Right lobe of liver (tissue), 6 donors: ENCODE measurements at regions not wholly inside any gene's neighbourhood (a gene's known extent, or its start where the extent isn't known, plus 50 kb on each side); places are given as distances from the start of the nearest gene placed in this dataset.
A peak's percentile ranks its signal among the peaks of the same experiment; 100 is the strongest.
"Not testable (repeated sequence)": the region's sequence is repeated elsewhere in the genome, so short reads cannot be mapped to it uniquely, and the experiment has no call there.

Experiments used
- ATAC-seq, 4 donors: fragments of 200-7000 bp; cut with Tn5 transposase; one replicate each; pipeline ENCODE4 v1.9.1; 2020; ENCODE audit warnings: mild to moderate bottlenecking in 4 of 4, moderate library complexity in 4 of 4
- DNase-seq, 3 donors: peaks; one replicate each; pipeline ENCODE4 v3.0.0-alpha.2; 2020
- H3K27ac ChIP-seq, 3 donors: fragments of 200-600 bp; one replicate each; pipeline ENCODE4 v1.8.0; 2022
- H3K27me3 ChIP-seq, 2 donors: fragments of 200-600 bp; one replicate each; pipeline ENCODE4 v1.8.0; 2022
- H3K36me3 ChIP-seq, 4 donors: fragments of 200-600 bp; sonication (generic) in 1 of 4; one replicate each; pipeline versions ENCODE4 v1.5.1 to v1.8.0; 2017 to 2022; ENCODE audit warnings: control low read depth in 1 of 4
- H3K4me1 ChIP-seq, 4 donors: fragments of 200-600 bp; sonication (generic) in 1 of 4; one replicate each; pipeline versions ENCODE4 v1.5.1 to v1.8.0; 2017 to 2022; ENCODE audit warnings: control low read depth in 1 of 4
- H3K4me3 ChIP-seq, 3 donors: fragments of 200-600 bp; one replicate each; pipeline ENCODE4 v1.8.0; 2022
- H3K9me3 ChIP-seq, 4 donors: fragments of 200-600 bp; sonication (generic) in 1 of 4; one replicate each; pipeline versions ENCODE4 v1.5.1 to v1.8.0; 2017 to 2022; ENCODE audit warnings: control low read depth in 1 of 4
- WGBS: methylation state at CpG from one replicate; pipeline ENCODE4 v1.1.6; 2018; ENCODE audit warnings: low coverage, low lambda C conversion rate; ENCODE audit not compliant: insufficient coverage; ENCODE audit errors: missing lambda C conversion rate; 5-methylcytosine and 5-hydroxymethylcytosine counted together
- intact Hi-C, 2 donors: fragments of 100-400 bp; cut with DNase I; formaldehyde crosslinking; loops; one replicate each; pipeline versions ENCODE4 v1.11.2 to v1.14.1; 2022
- donor health status: DM: no; HTN: yes; CAD: no.
- donor health status: DM: no; HTN: no; CAD: no.
- donor health status: DM: no; HTN: no; CAD: no.
- donor health status: DM: no; HTN: yes; CAD: no.
- donor health status: DM: no; HTN: yes; CAD: no.

DNA sequence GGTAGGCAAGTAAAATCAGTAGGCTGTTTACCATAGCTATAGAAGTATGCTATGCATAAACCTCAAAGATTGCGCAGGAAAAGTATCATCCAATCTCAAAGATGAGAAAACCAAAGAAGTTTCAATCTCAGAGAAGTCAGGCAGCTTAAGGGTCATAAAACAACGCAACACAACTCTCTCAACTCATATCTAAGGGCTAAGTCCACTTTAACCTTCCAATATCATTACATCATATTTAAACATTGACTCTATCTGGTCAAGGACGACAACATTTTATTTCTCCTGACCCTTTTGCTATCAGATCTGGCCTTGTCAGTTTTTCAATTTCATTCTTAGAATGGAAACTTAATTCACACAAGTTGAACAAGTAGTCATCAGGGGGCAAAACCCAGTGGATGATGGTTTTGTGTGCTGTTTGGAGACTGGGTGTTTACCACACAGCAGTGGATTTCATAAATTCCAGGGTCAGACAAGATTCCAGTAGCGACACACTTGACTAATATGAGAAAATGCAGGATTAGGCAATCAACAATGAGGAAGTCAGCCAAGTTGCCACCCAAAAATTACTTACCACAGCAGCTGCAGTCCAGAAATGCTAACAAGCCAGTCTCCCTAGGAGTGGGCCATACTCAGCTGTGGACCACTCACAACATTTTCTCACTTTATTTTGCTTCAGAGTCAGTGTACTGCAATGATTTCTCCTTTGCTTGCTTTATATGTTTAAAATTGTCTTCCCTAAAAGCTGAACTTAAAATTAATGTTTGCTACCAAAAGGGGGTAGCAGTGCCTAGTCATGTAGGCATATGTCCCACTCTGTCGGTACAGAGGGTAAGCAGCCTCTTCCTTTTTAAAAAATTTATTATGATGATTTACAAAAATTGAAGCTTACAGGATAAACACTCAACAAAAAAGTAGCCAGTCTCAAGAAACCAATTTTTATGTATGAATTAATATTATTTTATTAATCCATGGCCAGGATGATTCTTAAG is 131.9 kb upstream of the NBPF9 start:
- H3K4me3 ChIP-seq = not testable (repeated sequence)
- no CpG with 5 or more reads among the region's 5 CpGs for WGBS
- peak; percentile 76 to 84 (median 80) for ATAC-seq

DNA sequence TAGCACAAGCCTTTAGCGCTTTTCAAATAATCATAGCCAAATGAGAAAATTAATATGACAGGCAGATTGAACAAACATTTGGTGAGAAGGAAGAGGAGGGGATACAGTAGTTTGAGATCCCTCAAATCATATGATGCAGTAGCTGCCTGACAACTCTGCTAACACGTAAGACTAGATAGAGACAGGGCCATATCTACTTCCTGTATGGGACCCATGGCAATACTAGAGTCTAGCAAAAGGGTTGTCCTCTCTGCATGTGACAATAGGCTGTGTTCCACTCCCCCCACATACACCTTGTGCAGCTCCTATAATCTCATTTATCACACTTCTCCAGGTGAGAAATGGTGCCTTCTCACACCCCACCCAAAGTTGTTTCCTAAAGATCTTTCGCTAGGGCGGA is 134.2 kb upstream of the NBPF9 start:
- H3K27ac ChIP-seq, DNase-seq, H3K4me3 ChIP-seq, ATAC-seq, H3K9me3 ChIP-seq, H3K27me3 ChIP-seq, intact Hi-C loops, H3K36me3 ChIP-seq, H3K4me1 ChIP-seq: not testable (repeated sequence)
- no CpG with 5 or more reads among the region's 4 CpGs for whole genome bisulfite sequencing

More for the DNA sequence above, 131.9 kb upstream of the NBPF9 start:
- H3K9me3 ChIP-seq, intact Hi-C loops, H3K27me3 ChIP-seq, DNase-seq, H3K36me3 ChIP-seq, H3K27ac ChIP-seq, H3K4me1 ChIP-seq: not testable (repeated sequence)

DNA sequence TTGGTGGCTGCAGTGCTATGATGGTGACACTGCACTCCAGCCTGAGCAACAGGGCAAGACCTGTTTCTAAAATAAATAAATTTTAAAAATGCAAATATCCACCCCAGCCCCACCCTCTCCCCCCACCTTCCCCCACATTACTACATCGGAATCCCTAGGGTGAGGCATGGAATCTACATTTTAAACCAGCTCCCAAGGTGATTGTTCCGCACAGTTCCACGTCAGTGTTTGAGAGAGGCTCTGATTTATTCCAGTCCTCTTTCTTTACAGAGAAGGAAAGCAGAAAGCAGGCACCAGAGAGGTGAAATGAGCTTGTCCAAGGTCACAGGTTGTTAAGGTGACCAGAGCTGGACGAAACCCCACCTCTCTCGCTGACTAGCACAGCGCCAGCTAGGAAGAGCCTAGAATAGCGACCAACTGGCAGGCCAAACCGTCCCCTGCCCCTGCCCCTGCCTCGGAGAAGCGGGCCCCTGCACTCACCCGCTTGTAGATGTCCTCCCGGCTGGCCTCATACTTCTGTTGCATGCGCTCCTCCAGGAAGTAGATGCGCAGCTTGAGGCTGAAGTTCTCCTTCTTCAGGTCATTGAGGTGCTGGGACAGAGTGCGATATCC is 136.7 kb upstream of the NBPF9 start:
- intact Hi-C loops, H3K4me3 ChIP-seq, H3K9me3 ChIP-seq, H3K4me1 ChIP-seq, H3K27me3 ChIP-seq, H3K36me3 ChIP-seq, H3K27ac ChIP-seq, DNase-seq: not testable (repeated sequence)
- no CpG with 5 or more reads among the region's 15 CpGs for WGBS
- ATAC-seq = peak in 2 of 4 donors; percentile 43

DNA sequence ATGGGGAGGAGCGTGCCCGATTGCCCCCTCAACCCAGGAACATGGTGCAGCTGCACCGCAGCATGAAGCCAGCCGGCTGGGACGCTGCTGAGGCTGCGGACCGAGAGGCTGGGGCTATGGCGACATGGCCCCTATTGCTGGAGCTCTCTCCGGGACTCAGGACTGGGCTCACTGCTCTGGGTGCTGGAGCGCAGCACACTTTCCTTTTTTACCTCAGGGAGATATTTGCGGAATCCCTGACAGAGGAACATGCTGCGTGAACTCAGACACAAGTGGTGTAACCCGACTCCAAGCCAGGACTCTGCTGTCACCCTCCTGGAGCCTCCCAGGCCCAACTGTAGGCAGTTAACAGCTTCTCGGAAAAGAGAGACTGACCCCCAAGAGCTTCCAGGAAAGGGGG is 137.2 kb upstream of the NBPF9 start:
- H3K4me3 ChIP-seq, H3K27ac ChIP-seq, intact Hi-C loops, H3K9me3 ChIP-seq, H3K36me3 ChIP-seq, H3K27me3 ChIP-seq, H3K4me1 ChIP-seq, DNase-seq, ATAC-seq: not testable (repeated sequence)
- WGBS = no CpG with 5 or more reads among the region's 14 CpGs

DNA sequence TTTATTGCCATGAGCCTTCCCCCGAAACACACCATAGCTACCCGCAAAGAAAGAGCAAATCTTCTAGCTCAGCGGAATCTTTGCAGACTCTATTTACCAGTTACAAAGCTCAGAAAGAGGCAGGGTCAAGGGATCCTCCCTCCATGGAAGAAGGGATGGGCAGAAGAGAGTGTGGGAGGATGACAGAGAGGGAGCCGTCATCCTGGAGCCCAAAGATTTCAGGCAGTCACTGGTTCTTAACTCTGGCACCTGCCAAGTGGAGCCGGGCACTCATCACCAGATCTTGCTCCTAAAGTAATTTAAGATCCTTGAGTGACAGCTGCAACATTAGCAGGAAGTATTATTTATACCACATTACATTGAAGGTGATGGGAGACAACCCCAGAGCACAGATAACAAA is 137.9 kb upstream of the NBPF9 start:
- H3K36me3 ChIP-seq, H3K27ac ChIP-seq, H3K4me1 ChIP-seq, intact Hi-C loops, H3K27me3 ChIP-seq, ATAC-seq, H3K9me3 ChIP-seq, H3K4me3 ChIP-seq, DNase-seq: not testable (repeated sequence)
- WGBS = no CpG with 5 or more reads among the region's 5 CpGs

DNA sequence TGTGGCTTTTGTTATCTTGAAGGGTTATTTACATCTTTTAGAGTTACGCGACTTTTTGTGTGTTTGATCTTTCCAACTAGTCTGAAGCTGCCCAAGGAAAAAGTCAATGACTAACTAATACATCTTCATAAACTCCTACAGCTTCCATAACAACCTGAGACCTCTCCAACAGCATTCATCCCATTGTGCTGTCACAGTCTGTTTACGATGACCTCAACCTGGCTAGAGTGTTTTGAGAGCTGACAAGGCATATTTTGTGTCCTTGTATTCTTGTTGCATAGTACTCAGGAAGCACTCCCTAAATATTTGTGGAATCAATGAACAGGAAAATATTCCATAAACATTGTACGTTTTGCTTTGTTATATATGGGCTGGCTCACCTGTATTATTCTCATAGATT is 140.2 kb upstream of the NBPF9 start:
- peak in 2 of 4 donors; percentile 26 to 59 for ATAC-seq
- H3K27me3 ChIP-seq, DNase-seq, H3K9me3 ChIP-seq, H3K4me1 ChIP-seq, H3K36me3 ChIP-seq, H3K4me3 ChIP-seq, H3K27ac ChIP-seq, intact Hi-C loops: not testable (repeated sequence)
- whole genome bisulfite sequencing = no CpG with 5 or more reads among the region's 4 CpGs

DNA sequence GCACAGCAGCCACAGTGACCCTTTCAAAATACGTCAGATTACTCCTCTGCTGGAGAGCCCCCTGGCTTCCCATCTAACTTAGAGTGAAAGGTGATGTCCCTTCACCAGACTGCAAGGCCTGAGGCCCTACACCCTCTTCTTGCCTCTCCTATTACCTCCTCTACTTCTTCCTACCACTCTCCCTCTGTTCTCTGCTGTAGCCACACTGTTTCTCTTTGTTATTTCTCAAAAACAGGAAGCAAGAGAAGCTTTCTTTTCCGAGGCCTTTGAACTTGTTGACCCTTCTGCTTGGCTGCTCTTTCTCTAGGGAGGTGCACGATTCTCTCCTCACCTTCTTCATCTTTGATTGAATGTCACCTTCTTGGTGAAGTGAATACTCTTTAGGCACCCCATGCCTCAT is 141.3 kb upstream of the NBPF9 start:
- H3K27ac ChIP-seq, DNase-seq, intact Hi-C loops, H3K4me3 ChIP-seq, H3K36me3 ChIP-seq, H3K4me1 ChIP-seq, H3K9me3 ChIP-seq, H3K27me3 ChIP-seq: not testable (repeated sequence)
- WGBS = no CpG with 5 or more reads among the region's 3 CpGs
- ATAC-seq = peak in 1 of 4 donors; percentile 32

DNA sequence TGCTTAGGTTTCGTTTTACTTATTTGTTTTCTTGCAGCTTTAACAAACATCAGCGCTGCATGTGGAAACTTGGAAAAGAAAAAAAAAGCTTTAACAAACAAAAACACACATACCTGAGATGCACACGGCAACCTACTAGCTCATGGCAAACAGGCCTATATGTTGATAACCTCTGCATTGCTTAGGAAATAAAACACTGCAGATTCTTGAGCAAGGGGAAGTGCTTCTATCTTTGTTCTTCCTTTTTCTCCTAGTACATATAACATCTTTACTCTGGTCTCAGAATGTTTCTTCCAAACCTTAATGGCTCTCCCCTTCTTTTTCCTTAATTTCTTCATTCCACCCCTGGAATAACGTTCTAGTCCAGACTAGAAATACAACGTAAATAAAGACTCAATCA is 142.9 kb upstream of the NBPF9 start:
- no CpG with 5 or more reads among the region's 5 CpGs for WGBS
- intact Hi-C loops, H3K36me3 ChIP-seq, H3K27ac ChIP-seq, H3K9me3 ChIP-seq, H3K4me3 ChIP-seq, H3K4me1 ChIP-seq, H3K27me3 ChIP-seq, DNase-seq: not testable (repeated sequence)
- peak in 1 of 4 donors; percentile 58 for ATAC-seq

DNA sequence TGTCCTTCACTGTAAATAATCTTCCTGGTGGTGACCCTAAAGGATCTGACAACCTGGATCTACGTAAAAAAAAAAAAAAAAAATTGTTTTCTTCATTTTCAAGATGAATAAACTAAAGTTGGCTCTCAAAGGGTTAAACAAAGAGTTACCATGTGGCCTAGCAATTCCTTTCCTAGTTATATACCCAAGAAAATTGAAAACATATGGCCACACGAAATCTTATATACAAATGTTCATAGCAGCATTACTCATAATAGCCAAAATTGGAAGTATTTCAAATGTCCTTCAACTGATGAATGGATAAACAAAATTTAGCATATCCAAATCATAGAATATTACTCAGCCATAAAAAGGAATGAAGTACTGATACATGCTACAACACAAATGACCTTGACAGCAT is 145.3 kb upstream of the NBPF9 start:
- no CpG with 5 or more reads among the region's 2 CpGs for WGBS
- intact Hi-C loops, ATAC-seq: not testable (repeated sequence)

DNA sequence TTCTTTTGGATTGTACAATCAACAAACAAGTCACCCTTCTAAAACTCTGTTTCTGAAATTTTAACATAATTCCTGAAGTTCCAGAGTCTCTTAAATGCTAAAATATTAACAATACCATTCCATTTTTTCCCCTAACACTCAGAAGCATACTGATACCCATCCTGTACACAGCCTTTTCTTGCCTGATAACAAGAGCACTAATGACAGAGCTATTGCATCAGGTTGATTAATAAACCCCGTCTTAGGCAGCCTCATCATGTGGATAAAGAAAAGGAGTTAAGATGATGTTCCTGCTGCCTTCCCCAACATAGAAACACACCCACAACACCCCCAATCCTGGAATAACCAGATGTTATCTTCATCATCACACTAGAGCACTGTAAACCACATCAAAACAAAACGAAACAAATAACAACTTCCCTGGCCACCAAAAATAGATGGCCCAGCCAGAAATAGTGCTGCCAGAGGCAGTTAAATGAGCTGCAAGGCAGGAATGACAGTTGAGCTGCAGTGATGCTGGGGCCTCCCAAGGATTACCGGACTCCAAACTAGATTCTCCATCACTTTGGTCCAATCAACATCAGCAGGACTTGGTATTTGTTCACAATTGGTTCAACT is 146.6 kb upstream of the NBPF9 start:
- ATAC-seq, H3K36me3 ChIP-seq: not testable (repeated sequence)
- WGBS = no CpG with 5 or more reads among the region's 3 CpGs

More for the DNA sequence above, 145.3 kb upstream of the NBPF9 start:
- not testable (repeated sequence) for H3K4me3 ChIP-seq, H3K9me3 ChIP-seq, H3K27ac ChIP-seq, H3K36me3 ChIP-seq, H3K27me3 ChIP-seq, DNase-seq, H3K4me1 ChIP-seq

More for the DNA sequence above, 146.6 kb upstream of the NBPF9 start:
- H3K27ac ChIP-seq, H3K4me1 ChIP-seq, H3K27me3 ChIP-seq, DNase-seq, intact Hi-C loops, H3K4me3 ChIP-seq, H3K9me3 ChIP-seq: not testable (repeated sequence)
